Activated T-helper 2 cell treated with anti-CD3 and anti-CD28 coated beads, Interferon-gamma antibody, Interleukin-2, Interleukin-4, amounts not matched to agents 10 μg/mL and 5 μg/mL and 100 μg/mL, durations not matched to agents 14 hours and 24 hours and 36 hours (primary cell): ENCODE measurements at regions not wholly inside any gene's neighbourhood (a gene's known extent, or its start where the extent isn't known, plus 50 kb on each side); places are given as distances from the start of the nearest gene placed in this dataset.

Source experiments
- DNase-seq: peaks from one replicate; pipeline ENCODE4 v3.0.0; 2021; ENCODE audit warnings: low spot score
- H3K27ac Mint-ChIP-seq: one replicate; pipeline ENCODE4 v1.8.0; 2021; ENCODE audit warnings: mixed read lengths
- H3K27me3 Mint-ChIP-seq: one replicate; pipeline ENCODE4 v1.8.0; 2021; ENCODE audit warnings: low read depth, mixed read lengths
- H3K36me3 Mint-ChIP-seq: one replicate; pipeline ENCODE4 v1.8.0; 2021; ENCODE audit warnings: low read depth, mixed read lengths
- H3K4me1 Mint-ChIP-seq: one replicate; pipeline ENCODE4 v1.8.0; 2021; ENCODE audit warnings: low read depth, mixed read lengths
- H3K4me3 Mint-ChIP-seq: one replicate; pipeline ENCODE4 v1.8.0; 2021; ENCODE audit warnings: low read depth, mild to moderate bottlenecking, moderate library complexity, mixed read lengths
- H3K9me3 Mint-ChIP-seq: one replicate; pipeline ENCODE4 v1.8.0; 2021; ENCODE audit warnings: mixed read lengths
- intact Hi-C: fragments of 100-400 bp; cut with micrococcal nuclease; formaldehyde crosslinking; loops from one replicate; pipeline ENCODE4 v1.15.1; 2023

- H3K9me3 Mint-ChIP-seq: peaks cover 59% of the 10 kb centered on the region
- no peak overlapping the region for H3K27ac Mint-ChIP-seq
- H3K27me3 Mint-ChIP-seq: no peaks in the 10 kb centered on the region
- no peak overlapping the region for H3K4me3 Mint-ChIP-seq
- H3K4me1 Mint-ChIP-seq: no peaks in the 10 kb centered on the region
- no peaks in the 10 kb centered on the region for H3K36me3 Mint-ChIP-seq
- intact Hi-C loops: no loop called here
- no peak for DNase-seq
These were observed 490.8 kb upstream of the TMPRSS15 start for GRCh38 chr21:18894387-18894786.

DNA sequence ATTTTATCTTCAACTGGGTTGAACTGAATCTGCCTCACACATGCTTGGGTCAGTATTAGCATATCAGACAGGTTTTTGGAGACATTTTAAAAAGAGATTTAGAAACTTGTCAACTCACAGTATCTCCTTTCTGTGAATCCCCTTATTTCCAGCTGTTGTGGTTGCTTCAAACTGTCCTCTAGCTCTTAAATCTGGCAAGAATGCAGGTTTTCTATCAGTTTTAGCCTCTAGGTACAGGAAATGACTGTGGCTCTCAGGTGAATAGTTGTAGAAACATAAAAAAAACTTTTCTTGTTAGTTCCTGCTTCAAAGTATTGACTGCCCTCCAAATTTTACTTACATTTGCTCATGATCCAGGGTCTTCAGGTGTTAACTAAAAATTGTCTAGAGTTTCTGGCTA, 495.7 kb upstream of the TMPRSS15 start:
- H3K27me3 Mint-ChIP-seq: no peaks in the 10 kb centered on the region
- no peak overlapping the region for H3K27ac Mint-ChIP-seq
- no peak overlapping the region for H3K4me3 Mint-ChIP-seq
- no peaks in the 10 kb centered on the region for H3K36me3 Mint-ChIP-seq
- peaks cover 45% of the 10 kb centered on the region for H3K9me3 Mint-ChIP-seq
- intact Hi-C loops: no loop called here
- DNase-seq: no peak
- no peaks in the 10 kb centered on the region for H3K4me1 Mint-ChIP-seq

DNA sequence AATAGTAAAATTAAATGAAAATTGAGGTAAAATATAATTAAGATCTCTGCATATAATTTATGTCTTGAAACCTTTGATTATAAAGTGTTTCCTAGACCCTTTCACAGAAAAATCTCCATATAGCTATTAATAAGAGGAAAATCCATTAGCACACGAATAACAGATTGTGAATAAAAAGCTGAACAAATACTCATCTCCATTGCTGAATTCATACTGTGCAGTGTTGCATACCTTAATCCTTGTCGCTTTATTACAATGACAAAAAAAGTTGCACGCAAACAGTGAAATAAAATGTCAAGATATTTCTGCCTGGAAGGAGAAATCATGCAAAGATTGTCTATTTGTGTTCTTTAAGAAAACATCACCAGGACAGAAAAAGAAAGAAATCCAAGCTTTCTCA, 499.1 kb upstream of the TMPRSS15 start:
- no peaks in the 10 kb centered on the region for H3K27me3 Mint-ChIP-seq
- no peak overlapping the region for H3K27ac Mint-ChIP-seq
- H3K4me1 Mint-ChIP-seq: no peaks in the 10 kb centered on the region
- no peak for DNase-seq
- no peak overlapping the region for H3K4me3 Mint-ChIP-seq
- H3K36me3 Mint-ChIP-seq: no peaks in the 10 kb centered on the region
- intact Hi-C loops: no loop called here
- H3K9me3 Mint-ChIP-seq: peaks cover 48% of the 10 kb centered on the region

- intact Hi-C loops: no loop called here
- DNase-seq: no peak
- H3K4me3 Mint-ChIP-seq: no peak overlapping the region
- no peaks in the 10 kb centered on the region for H3K27me3 Mint-ChIP-seq
- H3K4me1 Mint-ChIP-seq: no peaks in the 10 kb centered on the region
- peaks cover 49% of the 10 kb centered on the region for H3K9me3 Mint-ChIP-seq
- H3K36me3 Mint-ChIP-seq: no peaks in the 10 kb centered on the region
- no peak overlapping the region for H3K27ac Mint-ChIP-seq
These were observed 503.5 kb upstream of the TMPRSS15 start for GRCh38 chr21:18907076-18907475.

DNA sequence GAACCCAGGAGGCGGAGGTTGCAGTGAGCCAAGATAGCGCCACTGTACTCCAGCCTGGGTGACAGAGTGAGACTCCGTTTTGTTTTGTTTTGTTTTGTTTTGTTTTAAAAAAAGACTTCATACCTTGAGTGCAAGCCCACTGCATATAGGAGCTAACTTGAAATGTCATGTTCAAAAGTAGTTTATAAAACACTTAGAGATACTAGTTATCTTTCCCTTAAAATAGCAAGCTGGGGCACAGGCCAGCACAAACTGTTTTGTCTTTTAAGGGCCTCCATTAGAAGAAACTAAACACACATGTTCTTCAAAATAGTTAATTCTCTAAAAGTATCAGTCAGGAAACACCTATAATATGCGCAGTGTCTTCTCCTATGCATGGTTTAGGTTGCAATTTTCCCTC, 505.1 kb upstream of the TMPRSS15 start:
- intact Hi-C loops: no loop called here
- H3K27me3 Mint-ChIP-seq: no peaks in the 10 kb centered on the region
- H3K27ac Mint-ChIP-seq: no peak overlapping the region
- no peak for DNase-seq
- H3K36me3 Mint-ChIP-seq: no peaks in the 10 kb centered on the region
- peaks cover 50% of the 10 kb centered on the region for H3K9me3 Mint-ChIP-seq
- no peak overlapping the region for H3K4me3 Mint-ChIP-seq
- no peaks in the 10 kb centered on the region for H3K4me1 Mint-ChIP-seq

DNA sequence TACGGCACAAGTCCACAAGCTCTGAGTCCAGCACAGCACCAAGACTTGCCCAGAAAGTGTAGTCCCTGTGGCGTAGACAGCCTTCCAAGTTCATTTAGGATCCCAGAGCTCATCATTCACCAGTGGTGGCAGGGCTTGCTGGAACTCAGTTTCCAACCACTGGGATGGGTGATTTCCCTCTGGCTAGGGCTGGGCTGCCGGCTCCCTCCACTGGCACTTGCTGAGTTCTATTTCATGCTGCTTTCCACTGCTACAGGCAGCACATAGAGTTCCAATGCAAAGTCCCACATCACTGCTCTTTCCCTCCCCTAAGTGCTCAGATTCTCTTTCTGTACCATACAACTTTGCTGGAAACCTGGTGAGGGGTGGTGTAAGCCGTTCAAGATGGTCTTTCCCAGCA, 510.3 kb upstream of the TMPRSS15 start:
- Mint-ChIP-seq H3K27ac (no peak overlapping the region), H3K9me3 (peaks cover 41% of the 10 kb centered on the region), H3K4me1 (no peaks in the 10 kb centered on the region), H3K36me3 (no peaks in the 10 kb centered on the region), H3K4me3 (no peak overlapping the region), H3K27me3 (no peaks in the 10 kb centered on the region)
- intact Hi-C loops: no loop called here
- no peak for DNase-seq

DNA sequence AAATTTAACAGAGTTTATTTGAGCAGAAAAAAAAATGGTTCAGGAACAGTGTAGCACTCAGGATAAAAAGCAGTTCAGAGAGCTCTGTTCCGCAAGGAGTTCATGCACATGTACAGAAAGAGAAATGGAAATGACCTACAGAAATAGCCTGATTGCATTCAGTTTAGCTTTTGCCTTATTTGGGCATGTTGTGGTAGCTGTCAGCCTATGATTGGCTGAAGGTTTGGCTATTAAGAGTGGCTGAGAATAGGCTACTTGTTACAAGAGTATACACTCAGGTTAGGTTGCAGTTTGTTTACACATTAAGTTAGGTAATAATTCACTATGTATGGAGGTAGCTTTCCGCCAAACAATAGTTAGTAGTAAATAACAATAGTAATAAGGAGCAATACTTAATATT, 511.0 kb upstream of the TMPRSS15 start:
- Mint-ChIP-seq H3K27ac (no peak overlapping the region), H3K4me3 (no peak overlapping the region), H3K9me3 (peaks cover 39% of the 10 kb centered on the region), H3K36me3 (no peaks in the 10 kb centered on the region), H3K4me1 (no peaks in the 10 kb centered on the region), H3K27me3 (no peaks in the 10 kb centered on the region)
- DNase-seq: no peak
- intact Hi-C loops: no loop called here

GRCh38 chr21:18917622-18918021, 514.0 kb upstream of the TMPRSS15 start:
- no peak for DNase-seq
- intact Hi-C loops: no loop called here
- Mint-ChIP-seq H3K36me3 (no peaks in the 10 kb centered on the region), H3K27ac (no peak overlapping the region), H3K9me3 (peaks cover 35% of the 10 kb centered on the region), H3K4me3 (no peak overlapping the region), H3K27me3 (no peaks in the 10 kb centered on the region), H3K4me1 (no peaks in the 10 kb centered on the region)

GRCh38 chr21:18931237-18931636, 527.7 kb upstream of the TMPRSS15 start:
- no peak for DNase-seq
- Mint-ChIP-seq H3K4me1 (no peaks in the 10 kb centered on the region), H3K36me3 (no peaks in the 10 kb centered on the region), H3K9me3 (peaks cover 41% of the 10 kb centered on the region), H3K27me3 (no peaks in the 10 kb centered on the region), H3K4me3 (no peak overlapping the region), H3K27ac (no peak overlapping the region)
- intact Hi-C loops: no loop called here

GRCh38 chr21:18937337-18937736, 533.8 kb upstream of the TMPRSS15 start:
- no peak overlapping the region for H3K27ac Mint-ChIP-seq
- H3K36me3 Mint-ChIP-seq: no peaks in the 10 kb centered on the region
- H3K4me1 Mint-ChIP-seq: no peaks in the 10 kb centered on the region
- H3K4me3 Mint-ChIP-seq: no peak overlapping the region
- DNase-seq: no peak
- H3K27me3 Mint-ChIP-seq: no peaks in the 10 kb centered on the region
- intact Hi-C loops: no loop called here
- peaks cover 34% of the 10 kb centered on the region for H3K9me3 Mint-ChIP-seq

DNA sequence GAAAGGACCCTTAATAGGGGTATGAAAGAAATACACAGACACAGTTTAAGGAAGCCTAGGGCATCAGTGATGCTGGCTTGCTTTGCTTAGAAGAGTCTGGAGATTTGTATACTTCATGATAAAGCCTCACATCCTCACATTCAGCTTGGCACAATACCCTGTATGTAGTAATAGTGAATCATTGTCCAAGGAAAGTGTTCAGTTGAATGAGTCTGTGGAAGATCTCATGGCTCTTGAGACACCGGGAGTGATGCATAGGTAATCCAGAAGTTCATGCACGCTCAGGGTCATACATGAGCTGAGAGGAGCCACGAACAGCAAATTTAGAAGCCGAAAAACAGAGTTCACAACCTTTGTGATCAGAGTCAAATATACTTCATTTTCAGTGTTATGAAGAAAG, 537.2 kb upstream of the TMPRSS15 start:
- intact Hi-C loops: no loop called here
- Mint-ChIP-seq H3K27me3 (no peaks in the 10 kb centered on the region), H3K4me1 (no peaks in the 10 kb centered on the region), H3K27ac (no peak overlapping the region), H3K36me3 (no peaks in the 10 kb centered on the region), H3K9me3 (peaks cover 25% of the 10 kb centered on the region), H3K4me3 (no peak overlapping the region)
- no peak for DNase-seq

- DNase-seq: no peak
- no peaks in the 10 kb centered on the region for H3K36me3 Mint-ChIP-seq
- intact Hi-C loops: no loop called here
- H3K9me3 Mint-ChIP-seq: peaks cover 26% of the 10 kb centered on the region
- H3K27me3 Mint-ChIP-seq: no peaks in the 10 kb centered on the region
- H3K27ac Mint-ChIP-seq: no peak overlapping the region
- H3K4me1 Mint-ChIP-seq: no peaks in the 10 kb centered on the region
- no peak overlapping the region for H3K4me3 Mint-ChIP-seq
These were observed 546.6 kb upstream of the TMPRSS15 start for GRCh38 chr21:18950045-18950740.

- Mint-ChIP-seq H3K27me3 (no peaks in the 10 kb centered on the region), H3K9me3 (peaks cover 26% of the 10 kb centered on the region), H3K4me3 (no peak overlapping the region), H3K4me1 (no peaks in the 10 kb centered on the region), H3K27ac (no peak overlapping the region), H3K36me3 (no peaks in the 10 kb centered on the region)
- DNase-seq: no peak
- intact Hi-C loops: no loop called here
These were observed 547.9 kb upstream of the TMPRSS15 start for GRCh38 chr21:18951271-18952038.
